BLaER1 (cell line): ENCODE measurements at regions not wholly inside any gene's neighbourhood (a gene's known extent, or its start where the extent isn't known, plus 50 kb on each side); places are given as distances from the start of the nearest gene placed in this dataset.
"Not testable (repeated sequence)": the region's sequence is repeated elsewhere in the genome, so short reads cannot be mapped to it uniquely, and the experiment has no call there.

Experiments
- H3K27ac ChIP-seq: shearing (Covaris generic); formaldehyde crosslinking; 2 replicates; pipeline ENCODE4 v1.8.1; 2022
- H3K27me3 ChIP-seq: shearing (Covaris generic); formaldehyde crosslinking; 2 replicates; pipeline ENCODE4 v1.8.1; 2022
- H3K36me3 ChIP-seq: shearing (Covaris generic); formaldehyde crosslinking; 2 replicates; pipeline ENCODE4 v1.8.1; 2022
- H3K4me1 ChIP-seq: shearing (Covaris generic); formaldehyde crosslinking; 2 replicates; pipeline ENCODE4 v1.8.1; 2022
- H3K4me2 ChIP-seq: shearing (Covaris generic); formaldehyde crosslinking; 2 replicates; pipeline ENCODE4 v1.8.1; 2022
- H3K4me3 ChIP-seq: shearing (Covaris generic); formaldehyde crosslinking; 2 replicates; pipeline ENCODE4 v1.8.1; 2022
- H3K9ac ChIP-seq: shearing (Covaris generic); formaldehyde crosslinking; 2 replicates; pipeline ENCODE4 v1.8.1; 2022
- H3K9me3 ChIP-seq: shearing (Covaris generic); formaldehyde crosslinking; 2 replicates; pipeline ENCODE4 v1.8.1; 2022
- H4K20me1 ChIP-seq: shearing (Covaris generic); formaldehyde crosslinking; 2 replicates; pipeline ENCODE4 v1.8.1; 2022
- Cebpa-rat ChIP-seq: shearing (Covaris generic); IDR thresholded peaks from 2 replicates; pipeline ENCODE4 v1.8.1; 2022

DNA sequence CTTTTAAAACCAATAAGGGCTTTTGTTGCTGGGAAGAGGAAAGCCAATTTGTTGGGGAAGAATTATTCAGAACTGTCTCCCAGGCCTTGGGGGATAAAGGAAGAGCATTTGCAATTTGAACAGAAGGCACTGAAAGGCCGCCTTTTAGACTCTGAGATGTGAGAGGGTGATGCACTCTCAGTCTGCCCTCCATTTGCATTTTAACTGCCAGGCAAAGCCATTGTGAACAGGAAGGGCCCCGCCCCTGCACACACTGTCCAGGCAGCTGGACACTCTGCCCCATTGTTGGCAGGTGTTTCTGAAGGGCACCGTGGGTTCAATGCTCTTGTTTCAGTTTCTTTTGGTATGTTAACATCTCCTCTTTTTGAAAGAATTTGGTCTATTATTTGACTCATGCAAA is 169.5 kb upstream of the COPS8 start:
- H3K27me3 ChIP-seq: no peaks in the 10 kb centered on the region
- no peak overlapping the region for H3K4me3 ChIP-seq
- no peaks in the 10 kb centered on the region for H3K36me3 ChIP-seq
- H3K9me3 ChIP-seq: no peaks in the 10 kb centered on the region
- H4K20me1 ChIP-seq: no peaks in the 10 kb centered on the region
- no peak overlapping the region for H3K27ac ChIP-seq
- peak overlapping the region; percentile 58 for H3K4me2 ChIP-seq
- no peak for TF ChIP-seq Cebpa-rat
- peaks cover 73% of the 10 kb centered on the region for H3K4me1 ChIP-seq
- H3K9ac ChIP-seq: no peak overlapping the region

DNA sequence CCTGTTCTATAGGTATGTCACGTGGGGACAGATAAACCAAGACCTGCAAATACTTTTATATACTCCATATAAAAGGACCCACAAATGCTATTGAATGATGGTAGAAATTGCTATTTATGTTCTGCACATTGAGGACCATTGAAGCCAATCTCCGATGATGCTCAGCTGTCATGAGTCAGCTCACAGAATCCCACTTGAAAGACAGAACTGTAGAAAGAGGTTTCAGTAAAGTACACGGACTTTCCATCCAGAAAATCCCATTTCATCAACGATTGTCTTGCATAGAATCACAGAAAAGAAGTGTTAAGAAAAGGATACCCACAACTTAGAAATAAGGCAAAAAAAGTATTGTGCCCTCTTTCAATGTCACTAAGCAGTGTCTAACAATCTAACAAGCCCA is 169.0 kb upstream of the COPS8 start:
- Histone ChIP-seq H3K36me3 (no peaks in the 10 kb centered on the region), H3K4me2 (peak overlapping the region; percentile 58), H3K27ac (no peak overlapping the region), H3K9me3 (no peaks in the 10 kb centered on the region), H3K4me3 (no peak overlapping the region), H3K4me1 (peaks cover 68% of the 10 kb centered on the region), H3K9ac (no peak overlapping the region), H3K27me3 (no peaks in the 10 kb centered on the region), H4K20me1 (no peaks in the 10 kb centered on the region)
- TF ChIP-seq Cebpa-rat: no peak

DNA sequence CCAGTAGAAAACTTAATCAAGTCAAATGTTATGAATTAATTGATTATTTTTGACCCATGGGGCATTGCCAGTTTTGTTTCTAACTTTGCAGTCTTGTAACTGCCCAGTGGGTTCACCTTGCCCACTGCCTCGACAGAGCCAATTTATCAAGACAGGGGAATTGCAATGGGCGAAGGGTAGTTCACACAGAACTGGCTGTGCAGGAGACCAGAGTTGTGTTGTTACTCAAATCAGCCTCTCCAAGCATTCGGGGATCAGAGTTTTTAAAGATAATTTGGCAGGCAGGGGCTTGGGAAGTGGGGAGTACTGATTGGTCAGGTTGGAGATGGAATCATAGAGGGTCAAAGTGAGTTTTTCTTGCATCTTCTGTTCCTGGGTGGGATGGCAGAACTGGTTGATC is 168.5 kb upstream of the COPS8 start:
- no peaks in the 10 kb centered on the region for H4K20me1 ChIP-seq
- 0 out of 2 replicates have a peak overlapping the region, but pooled peaks have one; percentile 58 for H3K4me2 ChIP-seq
- no peaks in the 10 kb centered on the region for H3K9me3 ChIP-seq
- H3K27me3 ChIP-seq: no peaks in the 10 kb centered on the region
- peaks cover 63% of the 10 kb centered on the region for H3K4me1 ChIP-seq
- no peak overlapping the region for H3K4me3 ChIP-seq
- TF ChIP-seq Cebpa-rat: no peak
- no peak overlapping the region for H3K9ac ChIP-seq
- no peak overlapping the region for H3K27ac ChIP-seq
- no peaks in the 10 kb centered on the region for H3K36me3 ChIP-seq

DNA sequence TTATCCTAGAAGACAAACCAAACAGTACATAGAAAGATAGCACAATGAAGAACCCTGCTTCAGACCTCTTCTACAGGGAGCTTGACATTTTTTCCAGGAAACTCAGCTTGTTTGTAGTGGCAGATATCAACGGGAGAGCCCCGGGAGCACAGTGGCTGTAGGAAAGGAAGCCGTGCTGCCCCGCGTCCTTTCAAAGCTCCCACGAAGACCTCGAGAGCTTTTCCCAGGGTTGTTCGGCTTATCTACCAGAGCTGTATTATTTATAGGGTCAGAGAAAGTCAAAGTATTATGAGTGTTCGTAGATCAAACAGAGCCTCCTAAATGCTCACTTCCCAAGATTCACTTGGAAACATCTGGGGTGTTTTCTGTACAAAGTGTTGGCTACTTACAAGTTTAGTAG is 167.1 kb upstream of the COPS8 start:
- Histone ChIP-seq H4K20me1 (no peaks in the 10 kb centered on the region), H3K9ac (no peak overlapping the region), H3K27ac (no peak overlapping the region), H3K4me1 (peaks cover 50% of the 10 kb centered on the region), H3K4me2 (no peak overlapping the region), H3K4me3 (no peak overlapping the region), H3K9me3 (no peaks in the 10 kb centered on the region), H3K36me3 (no peaks in the 10 kb centered on the region), H3K27me3 (no peaks in the 10 kb centered on the region)
- no peak for TF ChIP-seq Cebpa-rat

DNA sequence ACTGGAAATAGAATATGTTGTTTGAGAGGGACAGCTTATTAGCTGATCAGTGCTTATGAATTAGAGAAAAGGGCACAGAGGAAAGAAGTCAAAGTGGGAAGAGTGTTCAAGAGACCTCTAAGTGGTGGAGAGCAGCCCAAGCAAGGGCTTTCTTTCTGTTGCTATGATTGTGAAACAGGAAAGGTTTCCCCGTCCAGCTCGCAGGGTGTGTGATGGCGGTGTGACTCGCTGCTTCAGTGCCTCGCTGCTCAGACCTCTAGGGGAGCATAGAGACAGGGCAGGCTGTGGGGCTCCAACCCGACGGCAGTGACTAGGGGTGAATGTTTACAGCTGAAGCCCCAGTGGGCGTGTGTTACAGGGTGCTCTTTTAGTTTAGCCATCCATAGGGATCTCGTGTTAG is 166.5 kb upstream of the COPS8 start:
- Histone ChIP-seq H3K4me3 (no peak overlapping the region), H3K9me3 (no peaks in the 10 kb centered on the region), H3K27me3 (no peaks in the 10 kb centered on the region), H4K20me1 (no peaks in the 10 kb centered on the region), H3K27ac (no peak overlapping the region), H3K4me1 (peaks cover 45% of the 10 kb centered on the region), H3K9ac (no peak overlapping the region), H3K4me2 (no peak overlapping the region), H3K36me3 (no peaks in the 10 kb centered on the region)
- peak; percentile 17; the same call in 1 of the 2 replicates for TF ChIP-seq Cebpa-rat

DNA sequence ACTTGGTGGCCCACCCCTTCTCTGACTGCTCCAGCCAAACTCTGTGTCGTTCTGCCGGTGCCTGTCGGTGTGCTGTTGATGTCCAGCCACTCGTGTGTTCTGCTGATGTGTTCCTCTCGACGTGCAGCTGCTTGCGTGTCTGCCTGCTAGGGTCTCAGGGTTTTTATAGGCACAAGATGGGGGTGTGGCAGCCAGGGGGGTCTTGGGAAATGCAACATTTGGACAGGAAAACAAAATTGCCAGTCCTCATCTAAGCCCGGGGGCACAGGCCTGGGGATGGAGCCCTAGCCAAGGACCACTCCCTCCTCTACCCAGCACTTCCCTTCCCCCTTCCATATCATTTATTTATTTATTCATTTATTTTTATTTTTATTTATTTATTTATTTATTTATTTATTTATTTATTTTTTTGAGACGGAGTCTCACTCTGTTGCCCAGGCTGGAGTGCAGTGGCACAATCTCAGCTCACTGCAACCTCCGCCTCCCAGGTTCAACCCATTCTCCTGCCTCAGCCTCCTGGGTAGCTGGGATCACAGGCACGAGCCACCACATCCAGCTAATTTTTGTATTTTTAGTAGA is 165.8 kb upstream of the COPS8 start:
- not testable (repeated sequence) for H3K36me3 ChIP-seq, H3K27ac ChIP-seq, H3K9me3 ChIP-seq, H3K4me3 ChIP-seq, H4K20me1 ChIP-seq, H3K9ac ChIP-seq, H3K4me2 ChIP-seq, H3K27me3 ChIP-seq
- peaks cover 38% of the 10 kb centered on the region for H3K4me1 ChIP-seq

DNA sequence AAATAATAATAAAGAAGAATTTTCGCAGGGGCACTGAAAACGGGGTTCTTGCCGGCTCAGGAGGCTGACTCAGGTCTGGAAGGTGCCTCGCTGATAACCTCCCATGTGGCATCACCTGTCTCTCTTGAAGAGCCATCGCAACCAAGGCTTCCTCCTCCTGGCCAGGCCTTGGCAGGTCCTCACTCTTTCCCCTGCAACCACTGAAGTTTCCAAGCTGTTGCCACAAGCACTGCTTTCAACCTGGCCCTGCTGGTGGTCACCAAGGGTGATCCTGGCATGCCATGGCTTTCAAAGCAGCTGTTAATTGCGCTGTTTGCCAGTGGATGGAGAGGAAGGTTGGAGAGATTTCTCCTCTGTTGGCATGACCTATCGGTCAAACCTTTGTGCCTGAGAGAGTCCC is 163.6 kb upstream of the COPS8 start:
- Histone ChIP-seq H3K27me3 (no peaks in the 10 kb centered on the region), H3K9me3 (no peaks in the 10 kb centered on the region)

DNA sequence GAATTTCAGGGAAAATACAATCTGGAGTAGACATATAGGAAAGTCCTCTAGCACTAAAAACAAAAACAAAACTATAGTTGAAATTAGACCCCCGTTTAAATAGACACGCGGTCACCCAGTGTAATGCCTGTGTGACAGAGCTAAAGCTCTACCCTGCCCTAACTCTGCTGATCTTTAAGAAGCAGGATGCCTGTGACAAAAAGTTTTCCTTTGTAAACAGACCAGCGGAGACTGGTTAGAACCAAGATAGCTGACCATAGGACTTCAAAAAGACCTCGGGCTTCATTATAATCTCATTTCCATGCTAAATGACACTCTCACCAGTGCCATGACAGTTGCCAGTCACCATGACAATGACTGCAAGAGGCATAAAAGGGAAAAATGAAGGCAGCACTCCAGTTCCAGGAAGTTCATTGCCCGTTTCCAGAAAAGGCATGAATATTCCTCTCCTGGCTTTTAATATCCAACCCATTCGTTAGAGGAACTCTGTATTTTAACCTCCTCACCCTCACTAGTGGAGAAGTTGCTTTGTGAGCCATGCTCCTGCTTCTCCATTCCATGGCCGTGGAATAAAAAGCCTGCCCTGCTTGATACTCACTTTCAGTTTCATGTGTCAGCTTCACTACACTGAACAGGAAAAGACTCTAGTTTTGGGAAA is 157.2 kb upstream of the COPS8 start:
- no peaks in the 10 kb centered on the region for H3K9me3 ChIP-seq
- no peaks in the 10 kb centered on the region for H3K36me3 ChIP-seq
- H4K20me1 ChIP-seq: no peaks in the 10 kb centered on the region
- H3K4me2 ChIP-seq: peak overlapping the region; percentile 78
- TF ChIP-seq Cebpa-rat: no peak
- H3K9ac ChIP-seq: peak overlapping the region; percentile 50; the same call in 1 of the 2 replicates
- peak overlapping the region; percentile 72 for H3K27ac ChIP-seq
- peaks cover 12% of the 10 kb centered on the region for H3K4me1 ChIP-seq
- peak overlapping the region; percentile 51 for H3K4me3 ChIP-seq
- no peaks in the 10 kb centered on the region for H3K27me3 ChIP-seq

More for the DNA sequence above, 163.6 kb upstream of the COPS8 start:
- Histone ChIP-seq H4K20me1 (no peaks in the 10 kb centered on the region), H3K36me3 (no peaks in the 10 kb centered on the region), H3K4me3 (no peak overlapping the region), H3K4me2 (no peak overlapping the region), H3K9ac (no peak overlapping the region), H3K27ac (no peak overlapping the region), H3K4me1 (peaks cover 17% of the 10 kb centered on the region)
- no peak for TF ChIP-seq Cebpa-rat

DNA sequence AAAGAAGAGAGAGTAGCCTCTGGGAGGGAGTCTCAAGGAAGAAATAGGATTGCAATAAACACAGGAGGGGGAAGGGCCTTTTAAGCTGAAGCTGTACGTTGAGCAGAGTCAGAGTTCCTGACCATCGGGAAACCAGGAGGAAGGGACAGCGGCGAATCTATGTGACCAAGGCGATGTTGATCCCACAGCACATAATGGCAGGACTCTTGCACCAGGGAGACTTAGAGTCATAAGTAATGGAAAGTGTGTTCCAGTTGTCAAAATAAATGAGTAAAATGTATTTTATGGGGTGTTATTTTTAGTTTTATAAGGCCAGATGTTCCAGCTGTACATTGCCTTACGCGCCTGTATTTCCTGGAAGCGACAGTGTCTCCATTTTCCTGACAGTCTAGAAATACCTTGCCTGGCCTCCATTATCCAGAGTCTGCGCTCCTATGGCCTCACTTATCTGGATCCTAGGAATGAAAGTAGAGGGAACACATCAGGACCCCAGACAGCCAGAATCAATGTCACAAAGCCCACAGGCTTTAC is 152.8 kb upstream of the COPS8 start:
- no peak overlapping the region for H3K4me2 ChIP-seq
- no peak overlapping the region for H3K4me3 ChIP-seq
- no peaks in the 10 kb centered on the region for H3K27me3 ChIP-seq
- no peaks in the 10 kb centered on the region for H3K36me3 ChIP-seq
- no peaks in the 10 kb centered on the region for H4K20me1 ChIP-seq
- H3K9me3 ChIP-seq: no peaks in the 10 kb centered on the region
- no peak overlapping the region for H3K27ac ChIP-seq
- TF ChIP-seq Cebpa-rat: no peak
- no peak overlapping the region for H3K9ac ChIP-seq
- H3K4me1 ChIP-seq: peaks cover 14% of the 10 kb centered on the region

DNA sequence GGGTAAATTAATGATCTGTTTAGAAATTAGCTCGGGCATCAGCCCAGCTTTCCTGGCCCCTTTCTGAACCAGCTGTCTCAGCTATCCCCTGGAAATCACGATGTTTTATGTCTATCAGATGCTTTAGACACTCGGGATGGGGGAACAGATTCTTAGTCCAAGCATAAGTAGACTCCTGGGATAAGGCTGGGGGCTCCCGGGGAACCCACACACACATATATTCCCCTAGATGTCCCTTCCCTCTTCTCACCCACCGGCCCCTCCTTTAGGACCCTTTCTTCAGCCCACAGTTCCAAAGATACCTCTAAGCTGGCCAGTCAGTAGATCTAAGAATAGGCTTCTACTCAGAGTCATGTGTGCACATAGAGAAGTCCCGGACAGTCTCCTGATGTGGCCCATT is 151.5 kb upstream of the COPS8 start:
- H4K20me1 ChIP-seq: no peaks in the 10 kb centered on the region
- H3K4me2 ChIP-seq: no peak overlapping the region

More for the DNA sequence above, 151.5 kb upstream of the COPS8 start:
- no peak for TF ChIP-seq Cebpa-rat
- Histone ChIP-seq H3K27me3 (no peaks in the 10 kb centered on the region), H3K27ac (no peak overlapping the region), H3K9me3 (no peaks in the 10 kb centered on the region), H3K4me1 (peaks cover 13% of the 10 kb centered on the region), H3K9ac (no peak overlapping the region), H3K36me3 (no peaks in the 10 kb centered on the region), H3K4me3 (no peak overlapping the region)
